ENCODE measurements at regions not wholly inside any gene's neighbourhood (a gene's known extent, or its start where the extent isn't known, plus 50 kb on each side); places are given as distances from the start of the nearest gene placed in this dataset.
A peak's percentile ranks its signal among the peaks of the same experiment; 100 is the strongest.

DNA sequence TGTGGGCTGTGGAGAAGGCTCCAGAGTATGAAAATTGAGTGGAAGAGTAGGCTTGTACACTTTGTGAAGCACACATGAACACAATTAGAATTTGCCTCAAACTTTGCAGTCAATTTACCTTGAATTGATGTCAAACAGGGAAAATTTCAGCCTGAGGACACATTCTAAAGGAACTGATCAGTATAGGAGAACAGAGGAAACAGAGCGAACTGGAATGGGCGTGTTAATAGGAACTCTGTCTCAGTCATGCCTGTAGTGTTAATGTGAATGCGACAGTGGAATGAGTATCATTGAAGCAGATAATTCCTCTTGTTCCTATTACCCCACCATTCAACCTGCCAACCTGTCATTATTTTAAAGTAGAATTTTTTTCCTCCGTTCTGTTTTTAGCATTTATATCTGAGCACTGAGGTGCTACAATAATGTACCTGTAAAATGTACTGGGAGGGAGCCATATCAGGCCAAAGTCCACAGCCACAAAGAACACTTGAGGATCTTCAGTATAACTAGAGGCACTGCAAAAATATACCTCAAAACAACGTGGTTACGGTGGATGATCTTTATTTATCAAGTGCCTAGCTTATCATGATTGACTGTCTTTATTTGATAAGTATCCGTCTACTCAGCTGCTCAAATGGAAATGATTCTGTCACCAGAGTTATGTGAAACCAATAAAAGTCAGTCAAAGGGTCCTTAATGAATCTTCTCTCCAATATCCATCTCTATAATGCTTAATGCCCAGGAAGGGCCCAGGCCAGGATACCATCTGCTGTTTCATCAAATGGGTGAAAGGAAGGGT is 125.3 kb upstream of the STMND1 start:
- DNase-seq (ENCODE audit: low read depth in 2 of 2) = no peak

DNA sequence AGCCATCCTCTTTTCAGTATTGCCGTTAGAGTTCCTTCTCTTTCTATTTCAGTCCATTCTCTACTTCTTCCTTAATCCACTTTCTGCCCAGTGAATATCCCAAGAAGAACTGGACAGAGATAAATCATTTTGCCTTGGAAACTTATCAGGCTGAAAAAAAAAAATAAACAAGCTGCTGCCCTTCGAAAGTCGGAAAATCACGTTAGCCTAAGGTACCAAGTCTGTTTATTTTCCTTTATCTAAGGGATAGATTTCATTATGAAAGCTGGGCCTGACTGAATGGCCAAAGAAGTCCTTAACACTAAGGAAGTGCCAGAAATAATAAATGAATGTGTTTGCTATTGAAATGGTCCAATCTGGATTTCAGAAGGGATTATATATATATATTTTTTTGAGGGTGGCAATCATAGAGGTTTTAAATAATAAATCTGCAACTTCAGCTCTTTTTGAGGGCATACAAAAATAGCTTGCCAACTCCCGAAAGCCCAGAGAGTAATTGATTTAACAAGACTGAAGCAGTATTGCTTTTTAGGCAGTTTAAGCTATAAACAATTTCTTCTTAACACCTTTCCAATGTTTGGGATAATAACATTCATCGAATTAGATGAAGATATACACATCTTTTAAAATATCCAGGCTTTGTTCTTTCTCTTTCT is 127.0 kb upstream of the STMND1 start:
- DNase-seq (ENCODE audit: low read depth in 2 of 2) = no peak

DNA sequence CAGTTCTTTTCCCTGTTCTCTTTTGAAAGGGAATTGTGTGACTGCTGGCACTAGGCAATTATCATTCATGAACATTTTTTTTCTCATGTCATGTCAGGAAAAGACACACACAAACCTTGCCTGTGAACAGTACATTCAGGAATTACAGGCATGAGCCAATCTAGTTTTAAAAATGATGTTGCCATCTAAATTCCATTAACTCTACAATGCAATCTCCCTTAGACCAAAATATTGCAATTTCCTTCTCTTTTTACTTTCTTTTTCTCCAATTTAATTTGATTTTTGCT is 127.5 kb upstream of the STMND1 start:
- DNase-seq (ENCODE audit: low read depth in 2 of 2) = no peak

DNA sequence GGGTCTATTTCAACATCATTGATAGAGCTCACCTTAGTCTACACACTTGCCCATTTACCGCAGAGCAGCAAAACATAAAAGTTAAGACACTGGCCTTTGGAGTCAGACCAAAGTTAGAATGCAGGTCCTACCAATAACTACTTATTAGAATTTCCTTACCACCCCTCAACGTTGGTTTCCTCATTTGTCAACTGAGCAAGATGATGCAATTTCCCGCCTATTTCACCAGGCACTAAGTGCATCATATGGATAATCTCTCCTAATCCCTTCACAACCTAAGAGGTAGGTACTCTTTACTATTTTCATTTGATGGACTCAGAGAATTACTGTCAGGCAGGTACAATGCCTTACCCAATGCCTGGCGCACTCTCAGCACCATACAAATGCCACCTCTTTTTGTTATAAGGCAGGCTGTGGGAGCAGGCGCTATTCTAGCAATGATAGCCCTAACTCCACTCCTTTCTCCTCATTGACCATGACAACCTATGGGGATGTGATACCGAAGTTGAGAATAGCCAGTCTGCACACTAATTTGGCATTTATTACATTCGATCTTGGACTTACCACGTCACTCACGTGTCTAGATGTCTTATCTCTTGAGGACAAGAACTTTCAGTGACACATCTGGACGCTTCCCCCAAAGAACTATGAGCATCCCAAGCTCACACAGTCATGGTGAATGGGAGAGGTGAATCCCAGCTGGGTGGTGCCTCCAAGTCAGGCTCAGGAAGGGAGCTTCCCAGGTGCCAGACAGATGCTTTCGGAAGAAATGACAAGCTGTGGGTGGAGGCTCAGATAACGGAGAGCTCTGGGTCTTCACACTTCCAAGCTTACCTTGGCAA is 128.1 kb upstream of the STMND1 start:
- no peak for DNase-seq (ENCODE audit: low read depth in 2 of 2)

DNA sequence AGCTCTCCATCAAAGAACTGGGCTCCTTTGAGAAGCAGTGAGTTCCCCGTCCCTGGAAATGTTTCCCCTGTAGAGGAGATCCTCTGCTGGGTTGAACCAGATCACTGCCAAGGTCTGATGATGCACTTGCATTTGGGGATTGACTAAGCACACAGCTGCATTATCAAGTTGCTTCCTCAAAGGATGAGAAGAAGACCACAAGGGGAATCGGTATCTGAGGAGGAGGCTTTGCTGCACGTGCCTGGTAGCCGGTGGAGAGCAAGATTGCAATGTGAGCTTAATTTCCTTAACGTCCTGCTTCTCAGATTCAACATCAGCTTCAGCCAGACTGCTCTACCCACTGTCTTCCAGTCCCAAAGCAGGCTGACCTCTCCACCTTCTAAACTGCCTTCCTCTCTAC is 128.8 kb upstream of the STMND1 start:
- no peak for DNase-seq (ENCODE audit: low read depth in 2 of 2)

DNA sequence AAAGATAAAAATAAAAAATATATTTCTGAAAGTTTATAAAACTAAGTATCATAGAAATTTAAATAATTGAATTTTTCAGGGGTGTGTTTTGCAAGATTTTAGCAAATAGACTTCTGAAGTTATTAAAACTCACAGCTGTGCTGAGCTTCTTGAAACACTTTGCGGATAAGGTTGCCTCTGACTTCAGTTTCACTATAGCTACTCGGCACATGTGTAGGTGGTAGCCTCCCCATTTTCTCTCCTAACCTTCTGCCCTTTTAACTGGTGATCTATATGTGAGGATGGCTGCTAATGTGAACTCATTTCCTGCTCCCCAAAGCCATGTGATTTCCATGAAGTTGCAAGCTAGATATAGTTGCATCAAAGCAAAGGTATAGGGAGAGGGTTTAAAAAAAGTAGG is 129.3 kb upstream of the STMND1 start:
- DNase-seq (ENCODE audit: low read depth in 2 of 2) = no peak

DNA sequence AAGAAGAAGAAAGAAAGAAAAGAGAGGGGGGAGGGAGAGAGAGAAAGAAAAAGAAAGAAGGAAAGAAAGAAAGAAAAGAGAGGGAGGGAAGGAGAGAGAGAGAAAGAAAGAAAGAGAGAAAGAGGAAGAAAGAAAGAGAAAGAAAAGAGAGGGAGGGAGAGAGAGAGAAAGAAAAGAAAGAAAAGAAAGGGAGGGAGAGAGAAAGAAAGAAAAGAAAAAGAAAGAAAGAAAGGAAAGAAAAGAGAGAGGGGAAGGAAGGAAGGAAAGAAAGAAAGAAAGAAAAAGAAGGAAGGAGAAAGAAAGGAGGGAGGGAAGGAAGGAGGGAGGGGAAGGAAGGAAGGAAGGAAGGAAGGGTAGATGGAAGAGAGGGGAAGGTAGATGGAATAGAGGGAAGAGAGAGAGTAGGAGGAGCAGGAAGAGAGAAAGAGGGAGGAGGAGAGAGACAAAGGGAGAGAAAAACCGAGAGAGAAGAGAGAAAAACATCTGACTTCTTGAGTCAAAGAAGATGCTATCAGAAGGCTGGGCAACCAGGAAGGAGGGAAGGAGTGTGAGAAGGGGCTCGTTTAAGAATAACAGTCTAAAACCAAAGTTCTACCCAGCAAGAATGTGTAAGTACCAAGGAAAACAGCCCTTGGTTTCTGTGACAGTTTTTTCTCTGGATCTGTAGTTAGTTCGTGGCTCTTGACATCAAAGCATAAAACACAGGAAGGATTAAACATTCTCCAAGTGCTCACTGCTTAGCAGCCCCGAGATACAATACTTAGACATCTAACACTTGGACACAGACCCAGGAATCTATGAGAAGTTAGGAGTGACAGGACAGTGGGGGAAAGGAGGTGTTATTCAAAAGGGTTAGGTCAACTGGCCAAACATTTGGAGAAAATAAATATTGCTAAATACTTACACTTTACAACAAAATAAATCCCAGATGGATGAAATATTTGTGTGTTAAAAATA is 131.9 kb upstream of the STMND1 start:
- DNase-seq (ENCODE audit: low read depth in 2 of 2) = no peak

DNA sequence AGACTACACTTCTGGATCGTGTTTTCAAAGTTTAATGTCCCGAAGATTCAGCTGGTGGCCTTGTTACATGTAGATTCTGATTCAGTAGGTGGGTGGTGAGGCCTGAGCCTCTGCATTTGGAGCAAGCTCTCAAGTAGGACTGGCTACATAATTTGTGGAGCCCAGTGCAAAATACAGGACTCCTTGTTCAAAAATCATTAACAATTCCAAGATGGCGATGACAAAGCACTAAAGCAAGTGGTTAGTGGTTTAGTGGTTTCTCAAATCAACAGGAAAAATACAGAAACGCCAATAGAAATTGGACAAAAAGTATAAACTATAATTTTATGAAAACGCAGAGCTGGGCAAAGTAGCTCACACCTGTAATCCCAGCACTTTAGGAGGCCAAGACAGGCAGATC is 133.7 kb upstream of the STMND1 start:
- no peak for DNase-seq (ENCODE audit: low read depth in 2 of 2)

DNA sequence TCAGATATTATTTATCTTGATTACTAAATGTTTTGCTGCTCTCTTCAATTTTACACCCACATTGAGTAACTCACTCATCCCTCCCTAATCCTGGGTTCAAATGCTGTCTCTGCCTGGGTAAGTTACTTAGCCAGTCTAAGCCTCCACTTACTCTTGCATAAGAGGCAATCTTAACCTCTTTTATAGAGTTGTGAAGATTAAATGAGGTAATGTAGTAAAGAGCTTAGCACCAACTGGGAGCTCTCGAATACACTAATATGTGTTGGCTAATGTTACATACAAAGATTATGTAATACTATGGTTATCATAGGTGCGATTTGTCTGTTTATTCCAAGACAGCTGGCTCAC is 134.4 kb upstream of the STMND1 start:
- no peak for DNase-seq (ENCODE audit: low read depth in 2 of 2)

DNA sequence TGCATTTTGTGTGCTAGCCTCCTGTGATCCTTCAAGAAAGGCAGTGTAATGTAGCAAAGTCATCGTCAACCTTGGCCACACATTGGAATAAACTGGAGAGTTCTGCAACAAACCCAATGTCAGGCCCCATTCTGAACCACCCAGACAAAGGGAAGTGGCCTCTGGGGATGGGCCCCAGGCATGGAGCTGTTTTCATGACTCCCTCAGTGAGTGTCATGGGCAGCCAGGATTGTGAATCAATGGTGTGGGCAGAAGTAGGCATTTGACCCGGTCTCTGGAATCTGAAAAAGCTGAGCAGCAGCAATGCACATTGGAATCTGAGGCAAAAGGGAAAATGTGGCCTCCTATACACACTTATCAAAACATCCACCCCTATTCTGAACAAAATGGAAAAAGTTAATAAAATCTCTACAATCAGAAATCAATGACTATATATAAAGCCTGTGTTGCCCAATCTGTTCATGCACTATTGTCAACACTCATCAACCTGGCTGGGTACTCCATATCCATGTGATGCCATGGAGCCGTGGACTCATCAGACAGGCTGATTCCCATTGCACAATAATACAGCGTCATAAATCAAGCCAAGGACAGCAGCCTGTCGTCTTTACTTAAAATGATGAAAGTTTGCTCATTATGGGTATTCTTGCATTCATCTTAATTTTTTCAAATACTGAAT is 134.9 kb upstream of the STMND1 start:
- DNase-seq (ENCODE audit: low read depth in 2 of 2) = no peak

DNA sequence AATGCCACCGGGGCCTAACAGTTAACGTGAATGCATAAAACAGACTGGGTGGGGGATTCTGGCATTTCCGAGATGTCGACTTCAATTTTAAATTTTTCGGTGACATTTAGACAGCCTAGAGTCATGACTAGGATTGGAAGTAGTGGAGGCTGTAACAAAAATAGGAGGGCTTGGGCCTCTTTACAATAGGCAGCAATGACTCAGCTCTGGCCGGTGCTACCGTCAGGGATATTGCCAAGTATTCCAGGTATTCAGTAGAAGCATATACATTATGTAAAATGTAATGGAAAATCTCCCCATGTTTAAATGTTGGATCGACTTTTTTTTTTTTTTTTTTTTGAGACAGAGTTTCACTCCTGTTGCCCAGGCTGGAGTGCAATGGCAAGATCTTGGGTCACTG is 136.2 kb upstream of the STMND1 start:
- no peak for DNase-seq (ENCODE audit: low read depth in 2 of 2)

DNA sequence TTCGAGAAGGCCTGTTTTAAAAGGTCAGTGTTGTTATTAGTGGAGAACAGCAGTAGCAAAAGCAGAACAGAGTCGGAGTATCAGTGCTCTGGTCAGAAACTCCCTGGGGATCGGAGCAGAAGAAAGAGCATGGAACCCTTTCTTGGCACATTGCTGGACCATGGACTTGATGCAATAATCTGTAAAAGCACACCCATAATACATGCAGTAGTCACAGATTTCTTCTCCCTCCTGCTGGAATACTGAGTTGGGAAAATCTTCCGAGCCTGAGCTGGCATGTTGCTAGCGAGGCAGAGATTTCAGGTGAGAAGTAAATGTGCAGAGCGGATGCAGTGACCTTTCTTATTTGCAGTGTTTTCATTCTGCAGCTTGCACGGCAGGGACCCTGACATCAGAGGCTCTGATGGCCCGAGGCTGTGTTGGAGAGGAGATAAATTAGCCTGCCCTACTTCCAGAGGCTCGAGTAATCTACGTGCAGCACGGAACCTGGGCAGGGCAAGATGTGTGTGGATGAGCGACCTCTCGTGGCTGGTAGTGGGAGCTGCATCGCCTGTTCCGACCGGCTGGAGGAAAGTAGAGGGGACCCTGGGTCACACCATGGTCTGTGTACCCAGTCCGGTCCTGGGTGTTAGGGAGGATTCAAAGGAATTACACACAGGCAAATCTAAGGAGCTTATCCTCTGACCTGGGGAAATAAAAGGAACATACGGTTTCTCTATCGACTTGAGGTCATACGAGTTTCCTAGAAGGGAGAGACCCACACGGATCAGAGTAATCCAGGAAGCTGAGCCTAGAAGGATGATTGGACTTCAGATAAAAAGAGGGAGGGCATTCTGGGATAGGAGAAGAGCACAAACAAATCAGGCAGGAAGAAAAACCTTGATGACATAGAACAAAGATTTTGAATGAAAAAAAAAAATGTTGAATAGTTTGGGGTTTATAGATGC is 137.0 kb upstream of the STMND1 start:
- DNase-seq (ENCODE audit: low read depth in 2 of 2) = peak; percentile 14 to 38

DNA sequence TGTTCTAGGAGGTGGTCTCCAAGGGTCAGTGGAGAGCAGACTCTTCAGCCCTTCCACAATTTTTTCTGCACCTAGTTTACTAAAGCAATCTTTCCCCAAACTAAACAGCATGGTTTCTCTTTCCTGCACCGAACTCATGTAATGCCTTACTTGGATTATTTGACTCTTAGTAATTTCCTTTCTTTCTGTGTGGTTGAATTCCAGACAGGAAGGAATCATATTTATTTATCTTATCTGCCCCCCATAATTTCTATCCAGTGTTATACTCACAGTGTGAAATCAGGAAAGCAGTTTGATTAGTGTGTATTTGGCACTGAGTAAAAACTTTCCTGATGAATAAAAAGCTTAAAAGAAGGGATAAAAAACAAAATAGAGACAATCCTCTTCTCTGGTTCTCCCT is 140.3 kb upstream of the STMND1 start:
- DNase-seq (ENCODE audit: low read depth in 2 of 2) = no peak

DNA sequence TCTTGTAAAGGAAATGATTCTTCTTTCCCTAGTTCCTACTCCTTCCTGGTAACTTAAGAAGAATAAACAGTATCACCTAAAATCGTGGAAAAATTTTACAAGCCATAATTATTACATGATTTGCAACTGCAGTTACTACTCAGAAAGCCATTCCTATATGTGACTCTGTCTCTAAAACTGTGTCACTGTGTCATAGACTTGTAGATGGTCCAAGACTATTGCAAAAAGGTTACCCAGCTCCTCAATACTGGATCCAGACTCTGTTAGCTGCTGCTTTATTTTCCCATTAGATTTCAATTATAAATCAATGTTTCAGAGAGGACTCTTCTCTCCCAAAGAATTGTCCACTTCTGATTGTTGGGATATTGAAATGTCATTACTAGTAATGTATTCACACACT is 142.1 kb upstream of the STMND1 start:
- no peak for DNase-seq (ENCODE audit: low read depth in 2 of 2)

DNA sequence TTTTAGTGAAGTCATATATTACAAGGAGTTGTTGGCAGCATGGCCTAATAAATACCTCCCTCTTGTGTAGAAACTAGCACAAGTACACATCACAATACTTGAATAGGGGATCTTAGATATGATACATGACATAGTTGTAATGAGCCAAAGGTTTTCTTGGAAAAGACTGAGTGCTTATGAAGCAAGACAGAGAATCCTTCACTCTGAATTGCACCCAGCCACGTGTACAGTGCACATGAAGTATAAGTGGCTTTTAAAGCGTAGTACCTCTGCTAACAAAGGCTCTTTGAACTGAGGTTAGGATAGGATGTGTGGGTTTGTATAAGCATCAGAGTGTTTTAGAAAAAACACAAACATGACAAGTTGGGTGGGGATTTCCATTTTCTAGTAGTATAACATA is 145.5 kb upstream of the STMND1 start:
- DNase-seq (ENCODE audit: low read depth in 2 of 2) = no peak

DNA sequence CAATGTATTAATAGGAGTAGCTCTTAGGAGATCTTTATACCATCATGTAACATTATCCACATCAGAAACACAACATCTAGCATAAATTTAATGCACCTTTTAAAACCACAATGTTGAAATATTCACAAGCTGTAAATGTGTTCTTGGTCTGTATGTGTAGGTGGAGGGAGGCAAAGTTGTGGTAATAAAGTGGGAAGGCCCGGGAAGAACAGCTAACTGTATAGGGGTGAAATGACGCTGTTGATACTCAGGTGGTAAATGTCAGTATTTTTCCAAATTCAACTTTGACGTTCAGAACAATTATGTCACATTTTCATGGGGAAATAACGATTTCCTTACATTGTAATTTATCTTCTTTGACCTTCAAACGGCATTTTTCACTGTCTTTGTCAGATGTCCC is 146.0 kb upstream of the STMND1 start:
- DNase-seq (ENCODE audit: low read depth in 2 of 2) = no peak

DNA sequence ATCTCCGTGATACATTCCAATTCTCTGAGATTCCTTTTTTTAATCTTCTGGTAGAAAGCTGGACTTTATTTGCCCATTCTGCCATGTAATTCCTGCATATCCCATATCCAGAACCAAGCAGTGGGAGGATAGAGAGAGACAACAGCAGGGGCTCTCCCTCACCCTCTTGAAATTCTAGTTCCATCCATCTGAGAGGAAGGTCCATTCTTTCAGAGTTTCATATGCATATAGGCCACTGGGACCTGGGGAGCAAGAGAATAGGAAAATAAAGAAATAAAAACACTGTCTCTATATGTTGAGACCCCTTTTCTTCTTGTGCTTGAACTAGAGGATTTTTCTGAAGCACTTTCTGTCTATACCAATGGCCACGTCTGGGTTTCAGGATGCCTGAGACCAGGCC is 147.9 kb upstream of the STMND1 start:
- no peak for DNase-seq (ENCODE audit: low read depth in 2 of 2)

DNA sequence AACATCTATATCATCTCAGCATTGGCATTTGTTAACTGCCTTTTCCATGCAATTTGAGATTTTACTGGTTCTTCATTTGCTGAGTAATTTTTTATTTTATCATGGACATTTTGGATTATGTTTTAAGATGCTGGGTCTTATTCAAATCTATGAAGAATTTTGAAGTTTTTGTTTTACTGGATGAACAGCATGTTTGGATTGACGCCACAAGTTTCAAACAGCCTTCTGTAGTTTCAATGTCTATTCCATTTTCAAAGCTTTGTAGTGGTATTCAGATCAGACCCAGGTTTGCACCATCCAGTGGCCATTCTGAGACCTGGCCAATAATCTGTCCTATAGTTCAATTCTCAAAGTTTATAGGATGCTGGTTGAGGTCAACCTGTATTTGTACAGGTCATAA is 148.4 kb upstream of the STMND1 start:
- no peak for DNase-seq (ENCODE audit: low read depth in 2 of 2)

DNA sequence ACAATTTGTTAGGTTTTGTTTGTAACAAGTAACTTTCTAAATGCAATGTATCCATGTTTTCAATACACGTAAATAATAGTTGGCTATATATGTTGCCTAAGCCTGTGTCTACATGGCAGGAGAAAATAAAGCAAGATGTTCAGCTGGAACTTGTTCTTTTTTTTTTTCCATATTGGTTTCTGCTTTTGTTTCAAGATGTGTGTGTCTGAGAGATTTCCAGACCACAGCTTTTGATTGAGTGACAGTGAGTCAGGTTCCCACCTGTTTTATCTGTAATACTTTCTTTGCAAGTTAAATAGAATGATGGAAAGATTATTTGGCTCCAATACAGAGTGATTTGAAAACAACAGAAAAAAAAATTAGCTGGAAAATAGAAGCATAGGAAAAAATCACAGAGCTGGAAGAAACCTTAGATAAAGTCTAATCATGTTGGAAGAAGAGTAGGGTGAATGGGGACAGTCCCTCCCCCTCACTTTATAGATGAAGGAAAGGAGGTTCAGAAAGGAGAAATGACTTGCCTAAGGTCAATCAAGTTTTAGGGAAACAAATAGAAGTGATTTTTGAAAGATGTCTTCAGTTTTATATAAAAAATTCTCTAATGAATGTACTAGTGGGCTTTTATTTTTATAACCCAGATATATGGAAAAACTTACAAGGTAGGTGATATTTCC is 150.9 kb upstream of the STMND1 start:
- DNase-seq (ENCODE audit: low read depth in 2 of 2) = no peak

DNA sequence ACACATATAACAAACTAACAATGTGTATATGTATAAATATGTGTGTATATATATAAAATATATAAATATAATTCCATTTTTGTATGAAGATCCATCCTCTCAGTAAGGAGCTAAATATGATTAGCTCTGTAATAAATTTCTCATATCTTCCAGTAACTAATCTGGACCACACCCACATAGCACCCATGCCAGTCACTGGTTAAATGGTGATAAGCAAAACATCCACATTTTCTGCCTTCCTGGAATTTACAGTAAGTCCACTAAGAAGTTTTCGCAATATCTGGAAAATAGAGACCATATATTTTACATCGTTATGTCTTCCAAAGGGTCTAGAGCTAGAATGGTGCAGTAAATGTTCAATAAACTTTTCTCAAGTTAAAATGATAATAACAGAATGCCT is 151.5 kb upstream of the STMND1 start:
- DNase-seq (ENCODE audit: low read depth in 2 of 2) = no peak

All from stimulated activated CD8-positive, alpha-beta memory T cell treated with anti-CD3 and anti-CD28 coated beads, Interleukin-7, amount 100 ng/mL, for 1 hour (primary cell).